Ammon's horn (tissue), 1 donor: ENCODE measurements at regions not wholly inside any gene's neighbourhood (a gene's known extent, or its start where the extent isn't known, plus 50 kb on each side); places are given as distances from the start of the nearest gene placed in this dataset.

Source experiments
- DNase-seq: peaks from one replicate; pipeline ENCODE4 v3.0.0-alpha.2; 2016; ENCODE audit warnings: low spot score

DNA sequence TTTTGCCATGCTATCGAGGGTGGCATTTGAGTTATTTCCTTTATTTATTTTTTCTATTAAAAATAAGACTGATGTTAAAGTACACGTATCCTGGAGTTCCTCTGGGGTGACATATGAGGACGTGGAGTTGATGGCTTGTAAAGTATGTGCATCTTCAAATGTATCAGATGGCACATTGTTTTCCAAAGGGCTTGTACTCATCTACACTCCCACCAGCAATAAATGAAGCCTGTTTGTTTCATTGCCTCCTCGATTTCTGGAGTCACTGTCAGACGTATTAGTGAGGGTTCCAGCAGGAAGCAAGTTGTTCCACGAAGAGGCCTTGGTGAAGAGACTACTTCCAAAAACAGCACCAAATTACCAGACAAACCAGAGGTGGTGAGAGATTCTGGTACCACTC is 423.9 kb downstream of the NPHP4 start:
- DNase-seq, result no peak

DNA sequence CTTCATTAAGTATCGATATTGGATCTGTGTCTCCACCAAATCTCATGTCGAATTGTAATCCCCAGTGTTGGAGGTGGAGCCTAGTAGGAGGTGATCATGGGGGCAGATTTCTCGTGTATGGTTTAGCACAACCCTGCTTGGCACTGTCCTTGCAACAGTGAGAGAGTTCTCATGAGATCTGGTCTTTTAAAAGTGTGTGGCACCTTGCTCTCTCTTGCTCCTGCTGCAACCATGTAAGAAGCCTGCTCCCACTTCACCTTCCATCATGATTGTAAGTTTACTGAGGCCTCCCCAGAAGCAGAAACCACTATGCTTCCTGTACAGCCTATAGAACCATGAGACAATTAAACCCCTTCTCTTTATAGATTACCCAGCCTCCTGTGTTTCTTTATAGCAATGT is 424.4 kb downstream of the NPHP4 start:
- no peak for DNase-seq

DNA sequence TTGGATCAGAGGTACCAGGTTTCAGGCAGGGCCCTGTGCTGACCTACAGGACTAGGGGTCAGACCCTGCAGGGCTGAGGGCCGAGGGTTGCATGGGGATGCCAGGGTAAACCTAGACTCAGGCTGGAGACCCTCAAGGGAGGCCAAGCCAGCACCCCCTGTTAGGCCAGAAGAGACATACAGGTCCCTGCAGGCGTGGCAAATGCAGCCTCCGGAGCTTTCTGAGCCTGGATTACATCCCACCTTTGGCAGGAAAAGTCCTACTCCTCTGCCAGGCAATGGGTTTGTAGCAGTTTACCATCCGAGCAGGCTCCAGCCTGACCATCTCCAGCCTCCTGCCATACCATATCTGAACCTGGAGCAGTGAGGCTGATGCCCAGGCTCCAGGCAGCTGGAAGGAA is 425.3 kb downstream of the NPHP4 start:
- DNase-seq, result no peak

DNA sequence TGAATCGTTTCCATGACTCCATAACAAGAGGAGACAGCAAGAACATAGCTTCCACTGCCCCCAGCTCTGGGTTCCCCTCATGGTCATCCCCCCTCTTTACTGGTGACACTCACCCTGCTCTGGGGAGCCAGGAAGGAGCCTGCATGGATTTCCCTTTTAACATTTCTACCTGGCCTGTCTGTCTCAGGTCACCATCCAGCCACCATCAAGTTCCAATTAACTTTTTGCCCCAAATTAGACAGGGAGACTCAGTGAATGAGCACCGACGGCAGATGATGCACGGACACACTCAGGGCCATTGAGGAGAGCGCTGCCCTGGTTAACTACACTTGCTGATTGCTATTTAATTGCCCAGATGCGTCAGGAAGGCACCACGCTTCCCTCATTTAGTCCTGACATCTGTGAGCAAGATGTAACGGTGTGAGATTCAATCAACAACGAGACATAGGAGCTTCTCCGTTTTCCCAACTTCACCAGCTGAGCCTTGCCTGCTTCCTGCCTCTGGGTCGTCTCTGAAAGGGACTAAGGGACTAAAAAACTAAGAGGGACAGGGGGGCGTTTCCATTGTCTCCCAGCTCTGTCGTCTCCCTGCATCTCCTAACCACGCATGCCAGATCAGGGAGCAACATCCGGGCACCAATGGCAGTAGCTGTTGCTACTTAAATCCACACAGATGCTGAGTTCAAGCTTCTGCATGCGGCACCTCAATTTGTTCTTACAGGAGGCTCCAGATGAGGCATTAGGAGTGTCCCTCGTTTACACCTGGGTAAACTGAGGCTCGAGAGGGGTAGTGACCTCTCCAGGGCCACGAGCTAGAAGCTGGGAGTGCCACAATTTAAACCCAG is 426.7 kb downstream of the NPHP4 start:
- no peak for DNase-seq

DNA sequence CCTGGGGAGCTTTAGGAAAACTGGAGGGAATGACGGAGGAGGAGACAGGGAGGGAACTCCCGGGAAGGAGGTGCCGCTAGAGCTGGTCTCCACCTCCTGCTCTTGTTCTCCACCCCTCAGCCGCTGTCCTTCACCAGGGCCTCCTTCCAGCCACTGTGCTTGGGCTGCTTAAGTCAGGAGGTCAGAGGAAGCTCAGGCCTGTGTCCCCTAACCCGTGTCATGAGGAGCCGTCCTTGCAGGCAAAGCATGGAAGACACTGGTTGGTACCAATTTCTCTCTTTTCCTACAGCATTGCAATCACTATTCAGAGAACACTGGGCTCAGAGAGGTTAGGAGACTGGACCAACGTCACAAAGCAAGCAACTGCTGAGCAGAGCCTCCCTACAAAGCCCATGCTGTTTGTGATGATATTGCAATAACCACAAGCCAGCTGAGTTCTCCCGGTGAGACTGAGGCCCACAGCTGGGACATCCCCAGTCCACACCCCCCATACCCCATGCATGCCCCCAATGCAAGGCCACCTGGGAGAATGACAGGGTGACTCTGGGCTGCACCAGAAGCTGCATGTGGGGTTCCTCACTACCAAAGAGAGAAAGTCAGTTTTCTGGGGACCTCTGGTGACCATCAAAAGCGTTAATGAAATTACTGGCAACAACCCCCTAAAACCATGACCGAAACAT is 427.5 kb downstream of the NPHP4 start:
- no peak for DNase-seq

DNA sequence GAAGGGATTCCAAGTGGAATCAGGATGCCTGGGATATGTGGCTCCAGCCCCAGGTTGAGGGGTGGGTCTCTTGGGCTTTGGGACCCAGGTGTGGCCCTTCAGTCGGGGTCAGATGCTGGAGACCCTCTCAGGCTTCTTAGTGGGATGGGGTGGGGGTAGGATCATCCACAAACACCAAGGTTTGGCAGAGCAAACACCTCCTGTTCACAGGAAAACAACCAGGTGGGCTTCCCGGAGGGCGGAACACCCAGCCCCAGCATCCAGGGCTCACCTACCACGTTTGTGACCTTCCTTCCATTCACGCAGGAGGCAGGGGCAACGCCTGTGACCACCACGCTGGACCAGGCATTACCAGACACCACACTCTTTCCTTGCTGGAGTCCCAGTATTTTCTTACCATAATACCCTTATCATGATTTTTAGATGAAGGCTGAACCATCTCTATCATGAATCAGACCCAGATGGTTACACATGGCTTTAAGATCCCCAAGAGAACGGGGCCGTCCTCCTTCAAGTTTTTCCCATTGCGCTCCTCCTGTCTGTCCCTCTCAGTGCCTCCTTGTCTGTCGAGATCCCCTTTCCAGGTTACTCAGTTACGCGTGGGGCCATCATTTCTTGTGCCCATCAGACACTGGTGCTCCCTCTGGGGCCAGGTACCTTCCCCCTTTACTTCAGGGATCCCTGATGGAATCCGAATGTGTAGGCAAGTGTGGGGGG is 428.2 kb downstream of the NPHP4 start:
- DNase-seq, result no peak

DNA sequence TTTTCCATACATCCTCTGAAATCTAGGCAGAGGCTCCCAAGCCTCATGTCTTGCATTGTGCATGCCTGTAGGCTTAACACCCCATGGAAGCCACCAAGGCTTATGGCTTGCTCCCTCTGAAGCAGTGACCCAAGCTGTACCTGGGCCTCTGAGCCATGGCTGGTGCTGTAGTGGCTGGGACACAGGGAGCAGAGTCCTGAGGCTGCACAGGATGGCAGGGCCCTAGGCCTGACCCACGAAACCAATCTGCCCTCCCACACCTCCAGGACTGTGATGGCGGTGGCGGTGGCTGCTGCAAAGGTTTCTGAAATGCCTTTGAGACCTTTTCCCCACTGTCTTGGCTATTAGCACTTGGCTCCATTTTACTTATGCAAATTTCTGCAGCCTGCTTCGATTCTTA is 429.5 kb downstream of the NPHP4 start:
- no peak for DNase-seq

DNA sequence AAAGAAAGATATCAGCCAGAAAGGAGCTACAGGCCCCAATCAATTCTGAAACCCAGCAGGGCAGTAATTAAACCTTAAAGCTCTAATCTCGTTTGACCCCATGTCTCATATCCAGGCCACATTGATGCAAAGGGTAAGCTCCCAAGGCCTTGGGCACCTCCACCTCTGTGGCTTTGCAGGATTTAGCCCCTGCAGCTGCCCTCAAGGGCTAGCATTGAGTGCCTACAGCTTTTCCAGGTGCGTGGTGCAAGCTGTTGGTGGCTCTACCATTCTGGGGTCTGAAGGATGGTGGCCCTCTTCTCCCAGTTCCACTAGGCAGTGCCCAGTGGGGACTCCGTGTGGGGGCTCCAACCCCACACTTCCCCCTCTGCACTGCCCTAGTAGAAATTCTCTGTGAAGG is 429.9 kb downstream of the NPHP4 start:
- no peak for DNase-seq

DNA sequence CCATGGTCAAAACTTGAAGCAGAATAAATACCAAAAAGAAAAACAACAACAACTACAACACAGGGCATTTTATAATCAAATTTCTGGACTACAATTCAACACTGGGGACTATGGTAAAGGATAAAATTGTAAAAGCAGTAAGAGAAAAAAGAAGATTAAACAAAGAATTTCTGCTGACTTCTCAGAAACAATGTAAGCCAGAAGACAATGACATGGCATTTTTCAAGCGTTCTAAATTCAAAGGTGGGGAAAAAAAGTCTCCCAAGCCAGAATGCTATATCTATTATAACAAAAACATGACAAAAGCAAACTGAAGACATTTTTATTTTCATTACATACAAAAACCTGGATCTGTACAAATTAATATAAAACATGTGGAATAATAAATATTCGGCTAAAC is 433.1 kb downstream of the NPHP4 start:
- no peak for DNase-seq

DNA sequence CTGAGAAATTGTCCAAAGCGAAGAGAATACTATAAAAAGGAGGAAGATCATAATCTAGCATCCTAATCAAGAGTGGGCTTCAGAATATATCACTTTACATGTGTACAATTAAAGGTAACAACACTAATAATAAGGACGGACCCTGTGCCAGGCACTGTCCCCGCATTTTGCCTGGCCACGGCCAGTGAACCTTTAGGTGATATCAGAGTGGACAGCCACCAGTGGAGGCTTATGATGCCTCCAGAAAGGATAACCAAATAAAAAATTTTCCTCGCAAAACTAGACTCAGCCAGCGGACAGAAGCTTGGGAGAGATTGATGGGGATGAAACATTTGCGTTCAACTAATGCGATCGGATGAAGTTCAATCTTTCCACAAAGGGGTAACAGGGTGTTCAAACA is 436.4 kb downstream of the NPHP4 start:
- DNase-seq, result no peak

DNA sequence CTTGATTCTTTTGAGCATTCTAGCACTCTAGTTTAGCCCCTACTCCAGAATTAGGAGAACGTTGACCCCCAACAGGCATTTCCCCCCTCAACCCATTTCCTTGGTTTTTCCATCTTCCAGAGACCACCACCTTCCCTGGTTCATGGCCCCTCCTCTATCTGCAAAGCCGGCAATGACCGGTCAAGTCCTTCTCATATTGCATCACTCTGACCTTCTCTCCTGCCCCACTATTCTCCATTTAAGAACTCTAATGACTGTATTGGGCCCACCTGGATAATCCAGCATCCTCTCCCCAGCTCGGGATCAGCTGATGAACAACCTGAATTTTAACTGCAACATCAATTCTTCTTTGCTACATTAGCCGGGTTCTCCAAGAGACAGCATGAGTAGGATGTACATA is 437.4 kb downstream of the NPHP4 start:
- no peak for DNase-seq

DNA sequence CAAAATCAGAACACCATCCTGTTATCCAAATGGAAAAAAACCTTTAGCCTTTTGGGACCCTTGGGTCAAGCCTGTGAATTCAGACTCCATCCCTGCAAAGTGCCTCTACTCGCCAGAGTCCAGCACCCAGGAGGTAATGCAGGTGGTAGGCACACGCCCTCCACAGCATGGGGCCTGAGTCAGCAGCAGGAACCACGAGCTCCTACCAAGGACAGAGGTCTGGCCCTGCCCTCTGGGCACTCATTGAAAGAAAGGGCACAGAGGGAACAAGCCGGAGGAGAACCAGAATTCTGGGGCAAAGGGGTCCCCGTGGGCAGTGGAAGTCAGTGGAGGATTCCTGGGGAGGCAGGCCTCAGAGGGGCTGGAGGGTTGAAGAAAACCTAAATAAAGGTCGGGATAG is 438.1 kb downstream of the NPHP4 start:
- no peak for DNase-seq

DNA sequence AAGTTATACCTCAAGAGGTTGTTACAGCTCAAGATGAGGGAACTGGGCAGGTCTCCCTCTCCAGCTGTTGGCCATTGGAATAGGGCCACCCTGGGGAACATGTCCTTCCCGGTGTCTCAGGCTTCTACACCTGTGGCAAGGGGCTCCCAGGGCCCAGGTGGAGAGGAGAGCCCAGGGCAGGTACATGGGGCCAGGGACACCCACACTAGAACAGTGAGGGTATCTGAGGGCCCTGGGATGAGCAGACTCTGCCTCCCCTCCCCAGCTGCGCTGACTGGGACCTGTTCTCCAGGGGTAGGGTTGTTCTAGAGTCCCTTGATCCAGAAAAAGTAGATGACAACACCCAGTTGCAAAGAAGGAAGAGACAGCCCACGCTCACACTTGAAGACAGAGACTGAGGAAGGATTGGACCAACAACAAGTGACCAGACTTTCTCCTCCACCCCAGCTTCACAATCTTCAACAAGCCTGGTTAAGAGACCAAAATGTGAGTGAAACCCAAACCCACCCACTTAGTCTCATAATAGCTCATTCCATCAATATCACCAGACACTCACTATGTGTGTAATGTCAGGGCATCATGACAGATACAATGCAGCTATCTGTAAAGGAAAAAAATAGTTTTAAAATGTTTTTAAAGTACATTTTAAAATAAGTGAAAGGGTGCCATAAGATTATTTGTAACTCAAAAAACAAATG is 439.3 kb downstream of the NPHP4 start:
- DNase-seq, result no peak

DNA sequence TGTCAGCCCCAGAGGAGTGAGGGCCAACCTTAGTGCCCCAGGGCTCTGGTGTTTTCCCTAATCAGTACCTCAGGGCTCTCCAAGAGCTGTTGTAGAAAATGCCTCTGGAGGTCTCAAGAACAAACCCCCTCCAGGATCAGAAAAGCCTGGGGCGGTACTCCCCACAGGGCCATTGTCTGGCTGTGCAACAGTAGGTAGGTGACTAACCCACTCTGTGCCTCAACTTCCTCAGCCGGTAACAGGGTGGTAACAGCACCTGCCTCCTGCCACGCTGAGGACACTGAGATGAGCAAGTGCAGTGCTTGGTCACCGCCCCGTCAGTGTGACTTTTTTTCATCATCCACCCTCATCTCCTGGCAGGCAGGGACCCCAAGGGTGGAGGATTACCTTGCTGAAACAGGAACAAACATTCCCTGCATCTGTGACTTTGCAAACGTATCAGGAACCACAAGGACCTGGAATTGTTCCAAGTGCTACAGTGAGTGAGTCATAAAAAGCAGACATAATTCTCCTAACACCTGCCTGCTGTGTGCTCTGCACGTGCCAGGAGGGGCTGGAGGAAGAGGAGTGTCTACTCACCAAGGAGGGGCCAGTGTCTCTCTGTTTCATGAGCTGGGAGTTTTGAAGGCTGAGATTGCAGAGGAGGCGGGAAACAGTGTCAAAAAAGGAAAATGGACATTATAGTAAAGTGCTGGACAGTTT is 440.8 kb downstream of the NPHP4 start:
- no peak for DNase-seq

DNA sequence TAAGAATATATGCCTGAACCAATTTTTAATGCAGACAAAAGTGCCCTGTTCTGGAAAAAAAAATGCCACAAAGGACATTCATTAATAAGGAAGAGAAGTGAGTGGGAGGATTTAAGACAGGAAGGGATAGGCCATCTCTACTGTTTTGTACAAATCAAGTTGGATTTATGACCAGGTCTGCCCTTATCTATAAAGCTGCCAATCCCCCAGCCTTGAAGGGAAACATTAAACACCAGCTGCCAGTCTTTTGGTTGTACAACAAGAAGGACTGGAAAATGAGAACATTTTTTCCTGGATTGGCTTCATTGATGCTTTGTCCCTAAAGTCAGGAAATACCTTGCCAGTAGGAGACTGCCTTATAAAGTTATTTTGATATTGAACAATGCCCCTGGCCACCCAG is 444.0 kb downstream of the NPHP4 start:
- DNase-seq, result no peak

DNA sequence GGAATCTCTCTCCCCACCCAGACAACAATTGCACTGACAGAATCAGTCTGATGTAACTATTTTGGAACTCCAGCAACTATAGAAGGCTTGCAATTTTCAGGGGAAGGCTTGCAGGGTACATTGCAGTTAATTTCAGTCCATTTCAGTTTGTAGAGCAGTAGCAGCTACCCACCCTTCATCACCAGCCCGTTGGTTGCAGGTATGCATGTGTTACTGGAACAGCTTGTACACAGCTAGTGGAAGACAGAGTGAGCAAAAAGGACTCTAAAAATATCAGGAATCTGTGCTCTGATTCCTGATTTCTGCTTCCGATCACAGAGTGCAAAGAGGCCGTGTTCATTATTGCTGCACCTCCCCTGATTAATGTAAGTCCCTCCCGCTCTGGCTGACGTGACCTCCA is 449.0 kb downstream of the NPHP4 start:
- no peak for DNase-seq

DNA sequence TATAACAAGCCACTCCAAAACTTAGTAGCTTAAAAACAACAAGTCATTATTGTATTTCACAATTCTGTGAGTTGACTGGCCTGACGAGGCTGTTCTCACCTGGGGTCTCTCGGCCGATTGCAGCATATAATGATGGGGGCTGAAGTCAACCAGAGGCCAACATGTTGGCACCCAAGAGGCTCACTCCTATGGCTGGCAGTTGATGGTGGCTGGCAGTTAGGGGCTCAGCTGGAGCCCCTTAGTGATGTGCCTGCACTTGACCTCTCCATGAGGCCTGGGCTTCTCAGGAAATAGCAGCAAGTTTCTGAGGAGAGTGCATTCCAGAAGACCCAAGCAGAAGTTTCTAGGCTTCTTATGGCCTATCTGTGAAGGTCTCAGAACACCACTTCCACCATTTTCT is 459.4 kb downstream of the NPHP4 start:
- no peak for DNase-seq

DNA sequence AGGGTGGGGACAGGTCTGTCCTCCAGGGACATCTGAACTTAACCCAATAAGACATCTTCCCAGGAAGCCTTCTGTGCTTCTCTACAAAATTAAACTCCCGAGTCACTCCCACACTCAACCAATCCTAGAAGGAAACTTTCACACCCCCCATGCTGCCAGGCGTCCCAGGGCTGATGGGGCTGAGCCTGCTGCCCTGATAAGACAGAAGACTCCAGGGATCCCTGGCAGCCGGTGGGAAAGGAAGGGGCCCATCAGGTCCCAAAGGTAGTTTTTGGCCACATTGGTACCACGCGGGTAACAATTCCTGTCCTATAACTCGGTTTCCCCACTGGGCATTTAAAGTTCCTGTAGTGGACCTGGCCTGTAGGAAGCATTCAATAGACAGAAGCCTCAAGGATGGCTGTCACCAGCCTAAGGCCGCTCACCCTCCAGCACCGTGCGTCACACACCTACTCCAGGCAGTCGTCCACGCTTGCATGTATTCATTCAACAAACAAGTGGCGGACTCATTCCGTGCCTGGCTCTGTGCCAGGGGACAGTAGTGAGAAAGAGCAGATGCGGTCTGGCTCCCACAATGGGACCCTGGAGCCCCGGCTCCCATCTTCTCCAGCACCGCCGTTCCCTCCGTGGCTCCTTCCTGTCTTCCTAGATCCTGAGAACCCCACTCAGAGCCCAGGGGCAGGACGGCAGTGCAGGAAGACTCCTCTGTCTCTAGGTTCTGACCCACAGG is 465.2 kb downstream of the NPHP4 start:
- no peak for DNase-seq

DNA sequence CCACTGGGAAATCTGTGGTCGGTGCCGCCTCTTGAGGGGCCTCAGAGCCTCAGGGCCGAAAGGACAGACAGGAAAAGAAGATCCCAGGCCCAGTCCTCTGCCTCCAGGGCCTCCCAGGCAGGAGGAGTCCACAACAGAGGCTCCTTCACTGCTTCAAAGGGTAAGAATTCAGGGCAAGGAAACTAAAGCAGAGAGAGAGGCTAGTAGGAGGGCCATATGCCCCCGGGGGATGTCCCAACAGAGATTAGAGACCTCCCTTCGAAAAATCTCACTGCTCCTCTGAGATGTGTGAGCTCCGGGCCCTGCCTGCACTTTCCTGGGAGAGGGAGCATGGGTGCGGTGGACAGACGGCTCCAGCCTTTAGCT is 465.9 kb downstream of the NPHP4 start:
- no peak for DNase-seq

DNA sequence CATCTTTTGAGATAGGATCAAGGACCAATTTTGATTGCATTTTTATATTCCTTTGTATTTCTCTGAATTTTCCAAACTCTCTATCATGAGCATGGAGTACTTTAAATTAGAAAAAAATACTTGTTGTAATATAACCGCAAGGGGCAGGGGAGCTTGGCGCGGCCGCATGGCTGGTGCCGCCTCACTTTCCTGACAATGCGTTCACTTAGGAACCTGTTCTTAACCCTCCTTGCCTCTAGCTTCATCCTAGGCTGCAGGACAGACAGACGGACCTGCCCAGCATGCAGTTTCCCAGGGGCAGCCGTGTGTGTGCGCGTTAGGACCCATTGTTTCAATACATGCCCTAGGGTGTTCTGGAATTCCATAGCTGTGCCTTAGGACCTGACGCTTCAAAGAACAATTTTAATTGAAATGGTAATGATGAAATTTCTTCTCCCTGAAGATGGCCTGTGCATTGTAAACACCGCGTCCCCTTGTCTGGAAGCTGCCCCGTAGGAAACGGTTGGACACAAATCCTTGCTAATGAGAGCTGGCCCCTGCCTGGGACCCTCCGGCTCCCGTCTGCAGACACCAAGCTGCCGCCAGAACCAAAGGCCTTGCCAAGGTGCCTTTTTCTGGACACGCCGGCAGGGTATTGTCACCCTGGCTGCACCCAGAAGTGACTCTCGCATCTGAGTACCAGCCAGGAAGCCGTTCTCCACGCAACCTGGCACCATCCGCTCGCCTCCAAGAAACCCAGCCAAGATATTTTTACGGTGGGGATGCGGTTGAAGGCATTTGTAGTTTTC is 466.4 kb downstream of the NPHP4 start:
- DNase-seq, result no peak
